ENCODE measurements at regions not wholly inside any gene's neighbourhood (a gene's known extent, or its start where the extent isn't known, plus 50 kb on each side); places are given as distances from the start of the nearest gene placed in this dataset.

DNA sequence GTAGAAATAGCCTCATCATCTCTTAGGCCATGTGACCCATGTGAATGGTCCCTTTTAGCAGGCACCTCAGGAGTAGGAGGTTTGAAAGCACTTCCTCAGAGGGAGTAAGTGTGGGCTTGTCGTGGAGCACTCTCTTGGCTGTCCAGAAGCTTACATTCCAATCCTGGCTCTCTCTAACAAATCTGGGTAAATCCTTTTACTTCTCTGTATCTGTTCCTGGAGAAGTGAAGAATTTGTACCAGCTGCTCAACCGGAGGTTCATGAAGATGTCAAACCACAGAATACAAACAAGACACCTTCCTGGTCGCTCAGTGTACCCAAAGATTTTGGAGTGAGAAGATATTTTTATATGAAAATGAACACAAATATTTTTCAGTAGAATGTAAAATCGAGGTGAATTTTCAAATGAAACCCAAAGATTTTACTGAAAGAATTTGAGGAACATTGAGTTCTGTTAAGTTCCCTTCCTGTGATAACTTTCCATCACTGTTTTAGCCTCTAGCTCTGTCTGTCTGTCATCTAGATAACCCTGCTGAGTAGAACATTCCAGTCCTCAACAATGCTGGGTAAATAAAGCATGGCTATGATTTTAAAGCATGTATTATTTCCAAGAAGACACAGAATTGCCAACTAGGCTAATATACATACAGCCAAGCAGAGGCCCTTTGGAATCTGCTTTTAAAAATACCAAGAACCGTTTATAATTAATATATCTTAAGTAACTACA is 263.9 kb upstream of the RGS6 start:
- H3K4me3 Mint-ChIP-seq: no peak overlapping the region
- no peak overlapping the region for H3K27ac ChIP-seq (ENCODE audit: low read depth)
- H2AFZ ChIP-seq: no peak overlapping the region
- peaks cover 9% of the 10 kb centered on the region; the same call in 2 of the 3 replicates for H3K4me1 Mint-ChIP-seq
- DNase-seq (ENCODE audit: low spot score): no peak
- no peak overlapping the region for H3K4me2 ChIP-seq
- H3K36me3 Mint-ChIP-seq (ENCODE audit: low read depth): peaks cover 32% of the 10 kb centered on the region
- H3K9me2 ChIP-seq (ENCODE audit: insufficient read depth): no peaks in the 10 kb centered on the region
- H3K4me1 ChIP-seq (ENCODE audit: insufficient read depth): no peaks in the 10 kb centered on the region
- H3K27me3 ChIP-seq (ENCODE audit: insufficient read depth): no peaks in the 10 kb centered on the region
- H3F3A ChIP-seq (replicated peaks; ENCODE audit: low read depth): no peaks in the 10 kb centered on the region
- H3K79me2 ChIP-seq (replicated peaks; ENCODE audit: insufficient read depth): no peaks in the 10 kb centered on the region
- TF ChIP-seq JUNB (IDR thresholded peaks at IDR 0.05; ENCODE audit: unreplicated experiment) (no peak), CREB1 (CRISPR knock-in tag; IDR thresholded peaks at IDR 0.05; ENCODE audit: low read depth) (no peak), POLR2AphosphoS5 (IDR thresholded peaks at IDR 0.05; ENCODE audit: low read depth) (no peak), EZH2phosphoT487 (IDR thresholded peaks at IDR 0.05; ENCODE audit: unreplicated experiment) (no peak), ZNF331 (CRISPR knock-in tag; IDR thresholded peaks at IDR 0.05; ENCODE audit: low read depth) (no peak), STAT1 (IDR thresholded peaks at IDR 0.05; ENCODE audit: unreplicated experiment) (no peak), NANOG (IDR thresholded peaks at IDR 0.05; ENCODE audit: borderline replicate concordance) (no peak), ZNF114 (CRISPR knock-in tag; IDR thresholded peaks at IDR 0.05) (no peak), EZH2 (IDR thresholded peaks at IDR 0.05; ENCODE audit: low read depth, unreplicated experiment) (no peak)
- TF ChIP-seq, protein P1, sequence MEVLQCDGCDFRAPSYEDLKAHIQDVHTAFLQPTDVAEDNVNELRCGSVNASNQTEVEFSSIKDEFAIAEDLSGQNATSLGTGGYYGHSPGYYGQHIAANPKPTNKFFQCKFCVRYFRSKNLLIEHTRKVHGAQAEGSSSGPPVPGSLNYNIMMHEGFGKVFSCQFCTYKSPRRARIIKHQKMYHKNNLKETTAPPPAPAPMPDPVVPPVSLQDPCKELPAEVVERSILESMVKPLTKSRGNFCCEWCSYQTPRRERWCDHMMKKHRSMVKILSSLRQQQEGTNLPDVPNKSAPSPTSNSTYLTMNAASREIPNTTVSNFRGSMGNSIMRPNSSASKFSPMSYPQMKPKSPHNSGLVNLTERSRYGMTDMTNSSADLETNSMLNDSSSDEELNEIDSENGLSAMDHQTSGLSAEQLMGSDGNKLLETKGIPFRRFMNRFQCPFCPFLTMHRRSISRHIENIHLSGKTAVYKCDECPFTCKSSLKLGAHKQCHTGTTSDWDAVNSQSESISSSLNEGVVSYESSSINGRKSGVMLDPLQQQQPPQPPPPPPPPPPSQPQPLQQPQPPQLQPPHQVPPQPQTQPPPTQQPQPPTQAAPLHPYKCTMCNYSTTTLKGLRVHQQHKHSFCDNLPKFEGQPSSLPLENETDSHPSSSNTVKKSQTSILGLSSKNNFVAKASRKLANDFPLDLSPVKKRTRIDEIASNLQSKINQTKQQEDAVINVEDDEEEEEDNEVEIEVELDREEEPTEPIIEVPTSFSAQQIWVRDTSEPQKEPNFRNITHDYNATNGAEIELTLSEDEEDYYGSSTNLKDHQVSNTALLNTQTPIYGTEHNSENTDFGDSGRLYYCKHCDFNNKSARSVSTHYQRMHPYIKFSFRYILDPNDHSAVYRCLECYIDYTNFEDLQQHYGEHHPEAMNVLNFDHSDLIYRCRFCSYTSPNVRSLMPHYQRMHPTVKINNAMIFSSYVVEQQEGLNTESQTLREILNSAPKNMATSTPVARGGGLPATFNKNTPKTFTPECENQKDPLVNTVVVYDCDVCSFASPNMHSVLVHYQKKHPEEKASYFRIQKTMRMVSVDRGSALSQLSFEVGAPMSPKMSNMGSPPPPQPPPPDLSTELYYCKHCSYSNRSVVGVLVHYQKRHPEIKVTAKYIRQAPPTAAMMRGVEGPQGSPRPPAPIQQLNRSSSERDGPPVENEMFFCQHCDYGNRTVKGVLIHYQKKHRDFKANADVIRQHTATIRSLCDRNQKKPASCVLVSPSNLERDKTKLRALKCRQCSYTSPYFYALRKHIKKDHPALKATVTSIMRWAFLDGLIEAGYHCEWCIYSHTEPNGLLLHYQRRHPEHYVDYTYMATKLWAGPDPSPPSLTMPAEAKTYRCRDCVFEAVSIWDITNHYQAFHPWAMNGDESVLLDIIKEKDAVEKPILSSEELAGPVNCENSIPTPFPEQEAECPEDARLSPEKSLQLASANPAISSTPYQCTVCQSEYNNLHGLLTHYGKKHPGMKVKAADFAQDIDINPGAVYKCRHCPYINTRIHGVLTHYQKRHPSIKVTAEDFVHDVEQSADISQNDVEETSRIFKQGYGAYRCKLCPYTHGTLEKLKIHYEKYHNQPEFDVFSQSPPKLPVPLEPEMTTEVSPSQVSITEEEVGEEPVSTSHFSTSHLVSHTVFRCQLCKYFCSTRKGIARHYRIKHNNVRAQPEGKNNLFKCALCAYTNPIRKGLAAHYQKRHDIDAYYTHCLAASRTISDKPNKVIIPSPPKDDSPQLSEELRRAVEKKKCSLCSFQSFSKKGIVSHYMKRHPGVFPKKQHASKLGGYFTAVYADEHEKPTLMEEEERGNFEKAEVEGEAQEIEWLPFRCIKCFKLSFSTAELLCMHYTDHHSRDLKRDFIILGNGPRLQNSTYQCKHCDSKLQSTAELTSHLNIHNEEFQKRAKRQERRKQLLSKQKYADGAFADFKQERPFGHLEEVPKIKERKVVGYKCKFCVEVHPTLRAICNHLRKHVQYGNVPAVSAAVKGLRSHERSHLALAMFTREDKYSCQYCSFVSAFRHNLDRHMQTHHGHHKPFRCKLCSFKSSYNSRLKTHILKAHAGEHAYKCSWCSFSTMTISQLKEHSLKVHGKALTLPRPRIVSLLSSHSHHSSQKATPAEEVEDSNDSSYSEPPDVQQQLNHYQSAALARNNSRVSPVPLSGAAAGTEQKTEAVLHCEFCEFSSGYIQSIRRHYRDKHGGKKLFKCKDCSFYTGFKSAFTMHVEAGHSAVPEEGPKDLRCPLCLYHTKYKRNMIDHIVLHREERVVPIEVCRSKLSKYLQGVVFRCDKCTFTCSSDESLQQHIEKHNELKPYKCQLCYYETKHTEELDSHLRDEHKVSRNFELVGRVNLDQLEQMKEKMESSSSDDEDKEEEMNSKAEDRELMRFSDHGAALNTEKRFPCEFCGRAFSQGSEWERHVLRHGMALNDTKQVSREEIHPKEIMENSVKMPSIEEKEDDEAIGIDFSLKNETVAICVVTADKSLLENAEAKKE (CRISPR knock-in tag; IDR thresholded peaks at IDR 0.05): no peak
- TF ChIP-seq, protein P2, sequence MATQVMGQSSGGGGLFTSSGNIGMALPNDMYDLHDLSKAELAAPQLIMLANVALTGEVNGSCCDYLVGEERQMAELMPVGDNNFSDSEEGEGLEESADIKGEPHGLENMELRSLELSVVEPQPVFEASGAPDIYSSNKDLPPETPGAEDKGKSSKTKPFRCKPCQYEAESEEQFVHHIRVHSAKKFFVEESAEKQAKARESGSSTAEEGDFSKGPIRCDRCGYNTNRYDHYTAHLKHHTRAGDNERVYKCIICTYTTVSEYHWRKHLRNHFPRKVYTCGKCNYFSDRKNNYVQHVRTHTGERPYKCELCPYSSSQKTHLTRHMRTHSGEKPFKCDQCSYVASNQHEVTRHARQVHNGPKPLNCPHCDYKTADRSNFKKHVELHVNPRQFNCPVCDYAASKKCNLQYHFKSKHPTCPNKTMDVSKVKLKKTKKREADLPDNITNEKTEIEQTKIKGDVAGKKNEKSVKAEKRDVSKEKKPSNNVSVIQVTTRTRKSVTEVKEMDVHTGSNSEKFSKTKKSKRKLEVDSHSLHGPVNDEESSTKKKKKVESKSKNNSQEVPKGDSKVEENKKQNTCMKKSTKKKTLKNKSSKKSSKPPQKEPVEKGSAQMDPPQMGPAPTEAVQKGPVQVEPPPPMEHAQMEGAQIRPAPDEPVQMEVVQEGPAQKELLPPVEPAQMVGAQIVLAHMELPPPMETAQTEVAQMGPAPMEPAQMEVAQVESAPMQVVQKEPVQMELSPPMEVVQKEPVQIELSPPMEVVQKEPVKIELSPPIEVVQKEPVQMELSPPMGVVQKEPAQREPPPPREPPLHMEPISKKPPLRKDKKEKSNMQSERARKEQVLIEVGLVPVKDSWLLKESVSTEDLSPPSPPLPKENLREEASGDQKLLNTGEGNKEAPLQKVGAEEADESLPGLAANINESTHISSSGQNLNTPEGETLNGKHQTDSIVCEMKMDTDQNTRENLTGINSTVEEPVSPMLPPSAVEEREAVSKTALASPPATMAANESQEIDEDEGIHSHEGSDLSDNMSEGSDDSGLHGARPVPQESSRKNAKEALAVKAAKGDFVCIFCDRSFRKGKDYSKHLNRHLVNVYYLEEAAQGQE (IDR thresholded peaks at IDR 0.05; ENCODE audit: unreplicated experiment): no peak
- TF ChIP-seq, protein P3, sequence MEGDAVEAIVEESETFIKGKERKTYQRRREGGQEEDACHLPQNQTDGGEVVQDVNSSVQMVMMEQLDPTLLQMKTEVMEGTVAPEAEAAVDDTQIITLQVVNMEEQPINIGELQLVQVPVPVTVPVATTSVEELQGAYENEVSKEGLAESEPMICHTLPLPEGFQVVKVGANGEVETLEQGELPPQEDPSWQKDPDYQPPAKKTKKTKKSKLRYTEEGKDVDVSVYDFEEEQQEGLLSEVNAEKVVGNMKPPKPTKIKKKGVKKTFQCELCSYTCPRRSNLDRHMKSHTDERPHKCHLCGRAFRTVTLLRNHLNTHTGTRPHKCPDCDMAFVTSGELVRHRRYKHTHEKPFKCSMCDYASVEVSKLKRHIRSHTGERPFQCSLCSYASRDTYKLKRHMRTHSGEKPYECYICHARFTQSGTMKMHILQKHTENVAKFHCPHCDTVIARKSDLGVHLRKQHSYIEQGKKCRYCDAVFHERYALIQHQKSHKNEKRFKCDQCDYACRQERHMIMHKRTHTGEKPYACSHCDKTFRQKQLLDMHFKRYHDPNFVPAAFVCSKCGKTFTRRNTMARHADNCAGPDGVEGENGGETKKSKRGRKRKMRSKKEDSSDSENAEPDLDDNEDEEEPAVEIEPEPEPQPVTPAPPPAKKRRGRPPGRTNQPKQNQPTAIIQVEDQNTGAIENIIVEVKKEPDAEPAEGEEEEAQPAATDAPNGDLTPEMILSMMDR (conservative IDR thresholded peaks at IDR 0.05; ENCODE audit: low read depth in 2 of 2): no peak
- TF ChIP-seq, protein P4, sequence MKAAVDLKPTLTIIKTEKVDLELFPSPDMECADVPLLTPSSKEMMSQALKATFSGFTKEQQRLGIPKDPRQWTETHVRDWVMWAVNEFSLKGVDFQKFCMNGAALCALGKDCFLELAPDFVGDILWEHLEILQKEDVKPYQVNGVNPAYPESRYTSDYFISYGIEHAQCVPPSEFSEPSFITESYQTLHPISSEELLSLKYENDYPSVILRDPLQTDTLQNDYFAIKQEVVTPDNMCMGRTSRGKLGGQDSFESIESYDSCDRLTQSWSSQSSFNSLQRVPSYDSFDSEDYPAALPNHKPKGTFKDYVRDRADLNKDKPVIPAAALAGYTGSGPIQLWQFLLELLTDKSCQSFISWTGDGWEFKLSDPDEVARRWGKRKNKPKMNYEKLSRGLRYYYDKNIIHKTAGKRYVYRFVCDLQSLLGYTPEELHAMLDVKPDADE (IDR thresholded peaks at IDR 0.05): no peak
- H3K4me3 ChIP-seq: no peak overlapping the region
- H3K9me3 Mint-ChIP-seq: no peaks in the 10 kb centered on the region
- H3K27me3 Mint-ChIP-seq (ENCODE audit: insufficient read depth, low read depth, poor library complexity): peaks cover 10% of the 10 kb centered on the region
- ATAC-seq: no peak
- H3K27ac Mint-ChIP-seq: no peak overlapping the region
- H3K36me3 ChIP-seq (ENCODE audit: insufficient read depth): no peaks in the 10 kb centered on the region
- H4K20me1 ChIP-seq (replicated peaks; ENCODE audit: insufficient read depth): no peaks in the 10 kb centered on the region

All from GM23338 (cell line).